ENCODE measurements at regions not wholly inside any gene's neighbourhood (a gene's known extent, or its start where the extent isn't known, plus 50 kb on each side); places are given as distances from the start of the nearest gene placed in this dataset.

- TF ChIP-seq EZH2phosphoT487 (IDR thresholded peaks at IDR 0.05; ENCODE audit: low read depth) (no peak), CTCF (IDR thresholded peaks at IDR 0.05; ENCODE audit: low read depth, low read length) (no peak)
- peaks cover 15% of the 10 kb centered on the region for H3K4me1 ChIP-seq (ENCODE audit: low read length)
Observed at GRCh38 chr11:44507491-44507890, 58.0 kb upstream of the CD82 start.

GRCh38 chr11:44507896-44508445 lies 57.5 kb upstream of the CD82 start:
- Histone ChIP-seq H3K9me3 (ENCODE audit: insufficient read depth, low read length) (no peaks in the 10 kb centered on the region; the same call in 1 of the 2 replicates), H2AFZ (ENCODE audit: low read depth, low read length) (no peak overlapping the region), H3K79me2 (ENCODE audit: low read length) (no peaks in the 10 kb centered on the region), H3K27me3 (ENCODE audit: low read depth, low read length) (peaks cover 14% of the 10 kb centered on the region), H3K4me1 (ENCODE audit: low read length) (peaks cover 15% of the 10 kb centered on the region), H3K9ac (ENCODE audit: low read length) (no peak overlapping the region), H4K20me1 (ENCODE audit: insufficient read depth, low read length) (no peaks in the 10 kb centered on the region), H3K36me3 (replicated peaks; ENCODE audit: low read depth, low read length) (no peaks in the 10 kb centered on the region), H3K4me3 (ENCODE audit: low read length) (no peak overlapping the region), H3K4me2 (ENCODE audit: low read length) (no peak overlapping the region), H3K27ac (ENCODE audit: low read length) (no peak overlapping the region)
- TF ChIP-seq EZH2phosphoT487 (IDR thresholded peaks at IDR 0.05; ENCODE audit: low read depth) (no peak), CTCF (IDR thresholded peaks at IDR 0.05; ENCODE audit: low read depth, low read length) (no peak)

More at GRCh38 chr11:44507491-44507890, 58.0 kb upstream of the CD82 start:
- Histone ChIP-seq H3K4me2 (ENCODE audit: low read length) (no peak overlapping the region), H3K9me3 (ENCODE audit: insufficient read depth, low read length) (no peaks in the 10 kb centered on the region; the same call in 1 of the 2 replicates), H3K36me3 (replicated peaks; ENCODE audit: low read depth, low read length) (no peaks in the 10 kb centered on the region), H2AFZ (ENCODE audit: low read depth, low read length) (no peak overlapping the region), H3K4me3 (ENCODE audit: low read length) (no peak overlapping the region), H3K27me3 (ENCODE audit: low read depth, low read length) (peaks cover 14% of the 10 kb centered on the region), H3K27ac (ENCODE audit: low read length) (no peak overlapping the region), H3K79me2 (ENCODE audit: low read length) (no peaks in the 10 kb centered on the region), H4K20me1 (ENCODE audit: insufficient read depth, low read length) (no peaks in the 10 kb centered on the region), H3K9ac (ENCODE audit: low read length) (no peak overlapping the region)

- Histone ChIP-seq H3K9me3 (ENCODE audit: insufficient read depth, low read length) (no peaks in the 10 kb centered on the region; the same call in 1 of the 2 replicates), H3K4me2 (ENCODE audit: low read length) (no peak overlapping the region), H3K27me3 (ENCODE audit: low read depth, low read length) (peaks cover 14% of the 10 kb centered on the region), H3K79me2 (ENCODE audit: low read length) (no peaks in the 10 kb centered on the region), H3K9ac (ENCODE audit: low read length) (no peak overlapping the region), H3K4me1 (ENCODE audit: low read length) (peaks cover 15% of the 10 kb centered on the region), H3K4me3 (ENCODE audit: low read length) (no peak overlapping the region), H2AFZ (ENCODE audit: low read depth, low read length) (no peak overlapping the region), H3K27ac (ENCODE audit: low read length) (no peak overlapping the region), H3K36me3 (replicated peaks; ENCODE audit: low read depth, low read length) (no peaks in the 10 kb centered on the region), H4K20me1 (ENCODE audit: insufficient read depth, low read length) (no peaks in the 10 kb centered on the region)
- TF ChIP-seq CTCF (IDR thresholded peaks at IDR 0.05; ENCODE audit: low read depth, low read length) (no peak), EZH2phosphoT487 (IDR thresholded peaks at IDR 0.05; ENCODE audit: low read depth) (no peak)
Observed at GRCh38 chr11:44509296-44509695, 56.2 kb upstream of the CD82 start.

GRCh38 chr11:44510372-44510771 lies 55.1 kb upstream of the CD82 start:
- no peak overlapping the region for H2AFZ ChIP-seq (ENCODE audit: low read depth, low read length)
- TF ChIP-seq CTCF (IDR thresholded peaks at IDR 0.05; ENCODE audit: low read depth, low read length), result no peak
- no peak for TF ChIP-seq EZH2phosphoT487 (IDR thresholded peaks at IDR 0.05; ENCODE audit: low read depth)
- no peak overlapping the region for H3K9ac ChIP-seq (ENCODE audit: low read length)

More at GRCh38 chr11:44510372-44510771, 55.1 kb upstream of the CD82 start:
- H3K4me2 ChIP-seq (ENCODE audit: low read length), result no peak overlapping the region
- H3K79me2 ChIP-seq (ENCODE audit: low read length), result no peaks in the 10 kb centered on the region
- H3K4me1 ChIP-seq (ENCODE audit: low read length), result peaks cover 15% of the 10 kb centered on the region
- no peaks in the 10 kb centered on the region for H4K20me1 ChIP-seq (ENCODE audit: insufficient read depth, low read length)
- no peaks in the 10 kb centered on the region for H3K36me3 ChIP-seq (replicated peaks; ENCODE audit: low read depth, low read length)
- H3K4me3 ChIP-seq (ENCODE audit: low read length), result no peak overlapping the region
- no peaks in the 10 kb centered on the region; the same call in 1 of the 2 replicates for H3K9me3 ChIP-seq (ENCODE audit: insufficient read depth, low read length)
- peaks cover 14% of the 10 kb centered on the region for H3K27me3 ChIP-seq (ENCODE audit: low read depth, low read length)
- H3K27ac ChIP-seq (ENCODE audit: low read length), result no peak overlapping the region

Measured in OCI-LY3 (cell line).